ENCODE measurements at regions not wholly inside any gene's neighbourhood (a gene's known extent, or its start where the extent isn't known, plus 50 kb on each side); places are given as distances from the start of the nearest gene placed in this dataset.
A peak's percentile ranks its signal among the peaks of the same experiment; 100 is the strongest.

GRCh38 chr5:35309365-35310130 lies 79.3 kb upstream of the PRLR start:
- H3K27ac ChIP-seq = no peak overlapping the region
- no peak for TF ChIP-seq CTCF (conservative IDR thresholded peaks at IDR 0.05)

GRCh38 chr5:35308421-35308820 lies 78.1 kb upstream of the PRLR start:
- H3K27ac ChIP-seq = no peak overlapping the region
- TF ChIP-seq CTCF (conservative IDR thresholded peaks at IDR 0.05) = no peak

DNA sequence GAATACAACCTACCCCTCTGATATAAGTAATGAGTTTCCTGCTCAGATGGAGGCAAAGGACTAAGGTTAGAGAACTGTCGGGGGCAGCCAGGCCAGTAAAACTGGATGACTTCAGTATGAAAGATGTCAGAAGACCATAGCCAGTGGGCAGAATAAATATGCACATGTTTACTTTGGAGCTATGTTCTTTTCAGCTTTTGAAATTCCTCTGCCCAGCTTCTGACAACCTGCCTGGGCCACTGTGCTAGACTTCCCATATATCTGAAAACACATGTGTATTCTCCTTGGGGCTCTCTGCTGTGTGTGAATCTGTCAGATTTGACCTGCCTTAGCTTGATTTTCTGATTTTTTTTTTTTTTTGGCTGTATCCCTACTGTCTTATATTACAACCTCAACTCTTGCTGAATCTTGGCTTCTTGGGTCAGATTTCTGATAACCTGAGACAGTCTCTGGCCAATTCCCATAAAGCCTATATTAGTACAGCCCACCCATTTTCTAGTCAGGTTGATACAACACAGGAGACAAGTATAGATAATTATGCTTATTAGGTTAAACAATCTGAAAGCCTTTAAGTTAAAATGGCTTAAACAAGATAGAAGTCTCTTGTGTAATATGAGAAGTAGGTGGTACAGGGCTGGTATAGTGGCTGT lies 76.6 kb upstream of the PRLR start:
- peak overlapping the region; percentile 32; the same call in 1 of the 2 replicates for H3K27ac ChIP-seq
- no peak for TF ChIP-seq CTCF (conservative IDR thresholded peaks at IDR 0.05)

- H3K27ac ChIP-seq = no peak overlapping the region
- no peak for TF ChIP-seq CTCF (conservative IDR thresholded peaks at IDR 0.05)
Measured at GRCh38 chr5:35305336-35306020, 75.2 kb upstream of the PRLR start.

DNA sequence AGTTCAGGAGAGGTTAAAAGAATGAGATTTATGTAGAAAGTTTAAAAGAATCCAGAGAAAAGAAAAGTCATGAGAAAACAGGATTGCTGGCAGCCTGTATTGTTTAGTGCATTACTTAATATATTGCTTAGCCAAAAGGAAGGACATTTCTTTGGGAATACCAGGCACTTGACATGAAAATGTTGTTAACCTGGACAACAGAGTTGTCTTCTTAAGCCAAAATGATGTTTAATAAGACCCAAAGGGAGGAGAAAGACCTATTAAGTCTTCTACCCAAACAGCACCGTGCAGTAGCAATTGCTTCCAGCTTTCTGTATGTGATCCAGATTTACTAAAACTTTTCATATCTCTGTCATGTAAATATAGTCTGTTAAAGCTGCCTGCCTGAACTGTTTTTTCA lies 74.0 kb upstream of the PRLR start:
- no peak for TF ChIP-seq CTCF (conservative IDR thresholded peaks at IDR 0.05)
- H3K27ac ChIP-seq = no peak overlapping the region

DNA sequence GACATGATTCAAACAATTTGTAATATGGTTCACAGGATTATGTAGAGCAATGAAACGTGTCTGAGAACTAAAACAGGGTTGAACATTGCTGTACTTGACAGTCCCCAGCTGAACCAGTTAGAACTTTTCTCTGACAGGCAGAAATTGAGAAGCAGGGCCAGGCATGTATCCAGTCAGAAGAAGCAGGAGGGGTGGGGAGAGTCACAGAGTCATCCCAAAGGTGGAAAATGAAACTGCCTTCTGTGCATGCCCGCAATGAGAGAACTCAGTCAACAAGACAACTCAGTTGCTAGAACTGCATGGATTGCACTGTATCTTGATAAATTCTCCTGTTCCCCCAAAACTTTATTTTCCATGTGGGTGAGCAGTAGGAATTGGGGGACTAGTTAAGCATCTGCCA lies 72.9 kb upstream of the PRLR start:
- TF ChIP-seq CTCF (conservative IDR thresholded peaks at IDR 0.05) = no peak
- H3K27ac ChIP-seq = no peak overlapping the region

GRCh38 chr5:35302544-35302943 lies 72.3 kb upstream of the PRLR start:
- TF ChIP-seq CTCF (conservative IDR thresholded peaks at IDR 0.05) = no peak
- no peak overlapping the region for H3K27ac ChIP-seq
